ENCODE measurements at regions not wholly inside any gene's neighbourhood (a gene's known extent, or its start where the extent isn't known, plus 50 kb on each side); places are given as distances from the start of the nearest gene placed in this dataset.

DNA sequence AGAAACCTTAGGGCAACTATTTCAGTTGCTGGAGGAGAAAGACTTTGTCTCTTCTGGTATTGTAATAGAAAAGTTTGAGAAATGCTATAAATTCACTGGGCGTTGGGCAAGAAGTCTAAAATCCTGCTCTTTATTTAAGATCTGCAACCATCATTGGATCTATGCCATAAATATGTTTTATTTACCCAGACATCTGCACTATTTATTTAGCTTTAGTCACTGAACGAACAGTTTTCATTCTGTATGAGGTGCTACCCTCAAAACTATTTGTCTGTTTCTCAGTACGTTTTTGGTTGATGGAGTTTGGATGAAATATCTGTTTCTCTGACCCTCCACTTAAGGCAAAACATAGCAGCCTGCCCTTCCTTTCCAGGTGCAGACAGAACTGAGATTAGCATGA, 171.5 kb downstream of the SNX19 start:
- TF ChIP-seq, protein P1, sequence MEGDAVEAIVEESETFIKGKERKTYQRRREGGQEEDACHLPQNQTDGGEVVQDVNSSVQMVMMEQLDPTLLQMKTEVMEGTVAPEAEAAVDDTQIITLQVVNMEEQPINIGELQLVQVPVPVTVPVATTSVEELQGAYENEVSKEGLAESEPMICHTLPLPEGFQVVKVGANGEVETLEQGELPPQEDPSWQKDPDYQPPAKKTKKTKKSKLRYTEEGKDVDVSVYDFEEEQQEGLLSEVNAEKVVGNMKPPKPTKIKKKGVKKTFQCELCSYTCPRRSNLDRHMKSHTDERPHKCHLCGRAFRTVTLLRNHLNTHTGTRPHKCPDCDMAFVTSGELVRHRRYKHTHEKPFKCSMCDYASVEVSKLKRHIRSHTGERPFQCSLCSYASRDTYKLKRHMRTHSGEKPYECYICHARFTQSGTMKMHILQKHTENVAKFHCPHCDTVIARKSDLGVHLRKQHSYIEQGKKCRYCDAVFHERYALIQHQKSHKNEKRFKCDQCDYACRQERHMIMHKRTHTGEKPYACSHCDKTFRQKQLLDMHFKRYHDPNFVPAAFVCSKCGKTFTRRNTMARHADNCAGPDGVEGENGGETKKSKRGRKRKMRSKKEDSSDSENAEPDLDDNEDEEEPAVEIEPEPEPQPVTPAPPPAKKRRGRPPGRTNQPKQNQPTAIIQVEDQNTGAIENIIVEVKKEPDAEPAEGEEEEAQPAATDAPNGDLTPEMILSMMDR (IDR thresholded peaks at IDR 0.05), result no peak
- TF ChIP-seq POLR2AphosphoS5 (IDR thresholded peaks at IDR 0.05; ENCODE audit: low read depth, low read length), result no peak

Data from Panc1 (cell line).